OCI-LY1 (cell line): ENCODE measurements at regions not wholly inside any gene's neighbourhood (a gene's known extent, or its start where the extent isn't known, plus 50 kb on each side); places are given as distances from the start of the nearest gene placed in this dataset.

Experiments
- EZH2 ChIP-seq: fragments of 200-600 bp; sonication (generic), shearing (Covaris generic); IDR thresholded peaks from 2 replicates; pipeline ENCODE4 v1.8.0; 2017; ENCODE audit warnings: borderline replicate concordance, mixed run types, mild to moderate bottlenecking, antibody characterized with exemption, low read length, moderate library complexity, mixed read lengths
- TF ChIP-seq, protein P1 (sequence below): fragments of 200-600 bp; sonication (generic), shearing (Covaris generic); IDR thresholded peaks from 2 replicates; pipeline ENCODE4 v1.5.1; 2017; ENCODE audit warnings: mild to moderate bottlenecking, antibody characterized with exemption, low read length, moderate library complexity, mixed read lengths

GRCh38 chr1:232278925-232279324 lies 351.0 kb downstream of the SIPA1L2 start:
- no peak for TF ChIP-seq EZH2
- TF ChIP-seq, protein P1, sequence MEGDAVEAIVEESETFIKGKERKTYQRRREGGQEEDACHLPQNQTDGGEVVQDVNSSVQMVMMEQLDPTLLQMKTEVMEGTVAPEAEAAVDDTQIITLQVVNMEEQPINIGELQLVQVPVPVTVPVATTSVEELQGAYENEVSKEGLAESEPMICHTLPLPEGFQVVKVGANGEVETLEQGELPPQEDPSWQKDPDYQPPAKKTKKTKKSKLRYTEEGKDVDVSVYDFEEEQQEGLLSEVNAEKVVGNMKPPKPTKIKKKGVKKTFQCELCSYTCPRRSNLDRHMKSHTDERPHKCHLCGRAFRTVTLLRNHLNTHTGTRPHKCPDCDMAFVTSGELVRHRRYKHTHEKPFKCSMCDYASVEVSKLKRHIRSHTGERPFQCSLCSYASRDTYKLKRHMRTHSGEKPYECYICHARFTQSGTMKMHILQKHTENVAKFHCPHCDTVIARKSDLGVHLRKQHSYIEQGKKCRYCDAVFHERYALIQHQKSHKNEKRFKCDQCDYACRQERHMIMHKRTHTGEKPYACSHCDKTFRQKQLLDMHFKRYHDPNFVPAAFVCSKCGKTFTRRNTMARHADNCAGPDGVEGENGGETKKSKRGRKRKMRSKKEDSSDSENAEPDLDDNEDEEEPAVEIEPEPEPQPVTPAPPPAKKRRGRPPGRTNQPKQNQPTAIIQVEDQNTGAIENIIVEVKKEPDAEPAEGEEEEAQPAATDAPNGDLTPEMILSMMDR, result no peak
